NCI-H2107 treated with DMSO at 0.1 percent for 48 hours (cell line): ENCODE measurements at regions not wholly inside any gene's neighbourhood (a gene's known extent, or its start where the extent isn't known, plus 50 kb on each side); places are given as distances from the start of the nearest gene placed in this dataset.
"Not testable (repeated sequence)": the region's sequence is repeated elsewhere in the genome, so short reads cannot be mapped to it uniquely, and the experiment has no call there.

Source experiments
- DNase-seq: peaks from one replicate; lab custom pipeline; 2025; ENCODE audit not compliant: unreplicated experiment; lab: John Stamatoyannopoulos, UW

GRCh38 chr1:212495766-212496494 lies 63.2 kb downstream of the NENF start:
- no peak for DNase-seq

- no peak for DNase-seq
These were observed 64.0 kb downstream of the NENF start for GRCh38 chr1:212496682-212497081.

GRCh38 chr1:212497553-212497952 lies 64.8 kb downstream of the NENF start:
- no peak for DNase-seq

GRCh38 chr1:212498283-212499040 lies 65.7 kb downstream of the NENF start:
- peak; percentile 53 for DNase-seq

- DNase-seq, result no peak
These were observed 67.6 kb downstream of the NENF start for GRCh38 chr1:212500351-212500750.

GRCh38 chr1:212500983-212501382 lies 68.3 kb downstream of the NENF start:
- no peak for DNase-seq

- DNase-seq, result no peak
These were observed 71.0 kb downstream of the NENF start for GRCh38 chr1:212503714-212504113.

- DNase-seq, result no peak
These were observed 71.6 kb downstream of the NENF start for GRCh38 chr1:212504171-212504803.

- DNase-seq, result no peak
These were observed 73.9 kb downstream of the NENF start for GRCh38 chr1:212506666-212507065.

- DNase-seq, result no peak
These were observed 74.6 kb downstream of the NENF start for GRCh38 chr1:212507369-212507768.

GRCh38 chr1:212512816-212513559 lies 80.3 kb downstream of the NENF start:
- DNase-seq, result no peak

- DNase-seq, result no peak
These were observed 80.9 kb downstream of the NENF start for GRCh38 chr1:212513586-212513985.

GRCh38 chr1:212514056-212514614 lies 81.4 kb downstream of the NENF start:
- no peak for DNase-seq

- DNase-seq, result no peak
These were observed 82.1 kb downstream of the NENF start for GRCh38 chr1:212514782-212515181.

GRCh38 chr1:212515329-212515760 lies 82.6 kb downstream of the NENF start:
- peak; percentile 59 for DNase-seq

GRCh38 chr1:212516012-212516411 lies 83.3 kb downstream of the NENF start:
- DNase-seq, result not testable (repeated sequence)

GRCh38 chr1:212518188-212519054 lies 85.7 kb downstream of the NENF start:
- no peak for DNase-seq

GRCh38 chr1:212519131-212519530 lies 86.4 kb downstream of the NENF start:
- no peak for DNase-seq

- DNase-seq, result no peak
These were observed 87.6 kb downstream of the NENF start for GRCh38 chr1:212520299-212520698.

- DNase-seq, result no peak
These were observed 87.8 kb upstream of the ATF3 start for GRCh38 chr1:212520746-212521145.
